Fibroblast of lung (primary cell): ENCODE measurements at regions not wholly inside any gene's neighbourhood (a gene's known extent, or its start where the extent isn't known, plus 50 kb on each side); places are given as distances from the start of the nearest gene placed in this dataset.

Source experiments
- CTCF ChIP-seq, 2 donors: IDR thresholded peaks in 1 of 2; conservative IDR thresholded peaks in 1 of 2; 1 replicate in 1 of 2; 2 replicates in 1 of 2; pipeline ENCODE4 v1.5.1; 2011 to 2012; ENCODE audit warnings: low read length in 2 of 2, control low read depth in 1 of 2, inconsistent platforms in 1 of 2, low read depth in 1 of 2, mild to moderate bottlenecking in 1 of 2
- EZH2 ChIP-seq: IDR thresholded peaks from 2 replicates; pipeline ENCODE4 v1.5.1; 2012; ENCODE audit warnings: low read length, control low read depth, mild to moderate bottlenecking; ENCODE audit errors: missing control alignments

- TF ChIP-seq EZH2 (no peak), CTCF (conservative IDR thresholded peaks at IDR 0.05 in 1 of 2, IDR thresholded peaks at IDR 0.05 in 1 of 2; ENCODE audit: low read depth in 1 of 2, low read length in 2 of 2) (no peak)
Measured at GRCh38 chr6:84842525-84843166, 78.2 kb upstream of the TBX18 start.
